ENCODE measurements at regions not wholly inside any gene's neighbourhood (a gene's known extent, or its start where the extent isn't known, plus 50 kb on each side); places are given as distances from the start of the nearest gene placed in this dataset.

- DNase-seq = no peak
- intact Hi-C loops (cut with DNase I) = no loop called here
Measured at GRCh38 chr7:21123586-21123985, 304.3 kb upstream of the SP4 start.

DNA sequence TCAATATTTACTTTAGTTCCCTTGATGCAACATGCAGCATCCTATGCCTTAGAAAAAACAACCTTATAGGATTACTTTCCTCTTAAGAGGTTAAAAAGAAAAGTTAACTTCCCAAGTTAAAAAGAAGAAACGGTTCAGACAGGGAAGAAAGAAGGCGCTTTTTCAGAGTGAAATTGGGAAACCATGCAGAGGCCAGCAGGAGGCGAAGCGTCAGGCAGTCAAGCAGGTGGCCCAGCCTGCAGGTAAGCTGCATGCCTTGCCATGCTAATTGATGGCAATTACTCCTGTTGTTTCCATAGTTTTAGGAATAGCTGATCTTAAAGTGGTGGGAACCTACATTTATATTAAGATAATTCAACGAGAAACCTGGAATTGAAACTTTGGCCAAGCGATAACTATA, 302.6 kb upstream of the SP4 start:
- no peak for DNase-seq
- intact Hi-C loops (cut with DNase I) = no loop called here

DNA sequence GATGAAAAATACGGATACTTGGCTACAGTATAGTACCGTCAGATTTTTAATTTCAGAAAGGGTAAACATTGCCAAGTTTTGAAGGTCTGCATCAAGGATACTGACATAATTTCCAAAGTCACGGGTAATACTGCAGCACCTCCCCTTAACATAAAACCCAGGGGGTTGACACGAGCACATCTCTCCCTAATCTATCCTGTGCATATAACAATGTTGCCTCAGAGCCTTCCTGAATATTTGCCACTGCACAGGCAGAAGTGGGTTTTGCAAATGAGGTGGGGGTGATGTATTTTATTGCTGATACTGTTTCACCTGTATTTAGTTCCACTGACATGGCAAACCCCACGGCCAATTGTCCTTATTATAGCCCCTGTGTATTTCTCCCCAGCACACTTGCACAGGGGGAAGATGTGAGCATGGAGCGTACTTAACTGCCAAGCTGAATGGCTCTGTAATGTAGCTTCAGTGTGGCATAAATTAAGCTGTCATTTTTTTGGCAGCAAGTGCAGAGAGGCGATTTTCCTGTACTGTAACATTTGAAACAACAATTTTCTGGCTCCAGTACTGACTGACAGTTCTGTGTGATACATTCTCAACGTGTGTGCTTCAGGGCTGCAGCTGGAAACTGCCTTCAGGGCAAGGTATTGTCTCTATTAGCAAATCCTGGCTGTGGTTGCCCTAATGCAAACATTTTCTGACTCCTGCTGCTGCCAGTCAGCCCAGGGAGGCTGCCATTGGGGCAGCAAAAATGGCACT, 299.6 kb upstream of the SP4 start:
- intact Hi-C loops (cut with DNase I) = no loop called here
- no peak for DNase-seq

GRCh38 chr7:21131897-21132296, 296.0 kb upstream of the SP4 start:
- intact Hi-C loops (cut with DNase I) = no loop called here
- no peak for DNase-seq

DNA sequence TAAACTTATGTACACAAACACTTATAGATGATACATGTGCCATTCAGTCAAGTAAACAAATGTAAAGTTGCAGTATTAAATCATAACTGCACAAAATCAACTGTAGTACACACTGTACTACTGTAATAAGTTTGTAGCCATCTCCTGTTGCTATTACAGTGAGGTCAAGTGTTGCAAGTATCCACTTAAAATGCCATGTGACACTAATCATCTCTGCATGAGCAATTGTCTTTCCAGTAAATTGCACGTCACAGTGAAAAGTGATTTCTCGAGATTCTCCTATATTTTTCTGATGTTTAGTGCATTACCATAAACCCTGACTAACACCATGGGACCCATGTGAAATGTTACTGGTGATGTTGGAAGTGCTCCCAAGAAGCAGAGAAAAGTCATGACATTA, 293.3 kb upstream of the SP4 start:
- no peak for DNase-seq
- intact Hi-C loops (cut with DNase I) = no loop called here

- DNase-seq = no peak
- intact Hi-C loops (cut with DNase I) = no loop called here
Measured at GRCh38 chr7:21135437-21135836, 292.4 kb upstream of the SP4 start.

- intact Hi-C loops (cut with DNase I) = no loop called here
- DNase-seq = no peak
Measured at GRCh38 chr7:21137640-21138039, 290.2 kb upstream of the SP4 start.

- no peak for DNase-seq
- intact Hi-C loops (cut with DNase I) = no loop called here
Measured at GRCh38 chr7:21140622-21141021, 287.3 kb upstream of the SP4 start.

DNA sequence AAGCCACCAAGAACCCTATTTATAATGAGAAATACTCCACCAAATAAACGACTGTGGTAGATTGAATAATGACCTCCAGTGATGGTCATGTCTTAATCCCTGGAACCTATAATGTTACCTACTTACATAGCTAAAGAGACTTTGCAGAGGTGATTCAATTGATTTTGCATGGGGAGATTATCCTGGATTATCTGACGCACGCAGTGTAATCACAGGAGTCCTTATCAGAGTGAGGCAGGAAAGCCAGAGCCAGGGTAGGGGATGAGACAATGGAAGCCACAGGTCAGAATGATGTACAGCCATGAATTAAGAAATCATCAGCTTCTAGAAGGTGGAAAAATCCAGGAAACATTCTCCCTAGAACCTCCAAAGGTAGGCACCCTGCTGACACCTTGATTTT, 286.4 kb upstream of the SP4 start:
- no peak for DNase-seq
- intact Hi-C loops (cut with DNase I) = no loop called here

- DNase-seq = no peak
- intact Hi-C loops (cut with DNase I) = no loop called here
Measured at GRCh38 chr7:21142081-21142480, 285.8 kb upstream of the SP4 start.

- no peak for DNase-seq
- intact Hi-C loops (cut with DNase I) = no loop called here
Measured at GRCh38 chr7:21146642-21147423, 281.1 kb upstream of the SP4 start.

- no peak for DNase-seq
- intact Hi-C loops (cut with DNase I) = no loop called here
Measured at GRCh38 chr7:21149809-21150208, 278.1 kb upstream of the SP4 start.

GRCh38 chr7:21154614-21155013, 273.3 kb upstream of the SP4 start:
- intact Hi-C loops (cut with DNase I) = no loop called here
- DNase-seq = no peak

DNA sequence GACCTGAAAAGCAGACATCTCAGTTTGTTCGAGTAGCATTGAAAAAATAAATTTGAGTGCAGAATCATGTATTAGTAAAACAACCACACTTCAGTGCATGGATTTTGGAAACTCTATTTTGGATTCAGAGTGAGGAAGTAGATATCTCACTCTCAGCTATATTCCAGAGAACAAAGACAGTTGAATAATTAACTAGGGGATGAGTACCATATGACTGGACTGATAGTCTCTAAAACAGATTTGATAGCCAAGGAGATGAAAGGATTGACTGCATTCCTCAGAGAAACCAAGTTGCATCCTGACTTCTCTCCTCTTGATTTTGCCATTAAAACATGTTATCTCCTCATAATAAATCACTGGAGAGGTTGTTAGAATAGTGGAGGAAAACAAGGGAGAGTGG, 268.4 kb upstream of the SP4 start:
- intact Hi-C loops (cut with DNase I) = no loop called here
- DNase-seq = no peak

- DNase-seq = no peak
- intact Hi-C loops (cut with DNase I) = no loop called here
Measured at GRCh38 chr7:21160401-21160800, 267.5 kb upstream of the SP4 start.

GRCh38 chr7:21167942-21168341, 259.9 kb upstream of the SP4 start:
- intact Hi-C loops (cut with DNase I) = no loop called here
- no peak for DNase-seq

DNA sequence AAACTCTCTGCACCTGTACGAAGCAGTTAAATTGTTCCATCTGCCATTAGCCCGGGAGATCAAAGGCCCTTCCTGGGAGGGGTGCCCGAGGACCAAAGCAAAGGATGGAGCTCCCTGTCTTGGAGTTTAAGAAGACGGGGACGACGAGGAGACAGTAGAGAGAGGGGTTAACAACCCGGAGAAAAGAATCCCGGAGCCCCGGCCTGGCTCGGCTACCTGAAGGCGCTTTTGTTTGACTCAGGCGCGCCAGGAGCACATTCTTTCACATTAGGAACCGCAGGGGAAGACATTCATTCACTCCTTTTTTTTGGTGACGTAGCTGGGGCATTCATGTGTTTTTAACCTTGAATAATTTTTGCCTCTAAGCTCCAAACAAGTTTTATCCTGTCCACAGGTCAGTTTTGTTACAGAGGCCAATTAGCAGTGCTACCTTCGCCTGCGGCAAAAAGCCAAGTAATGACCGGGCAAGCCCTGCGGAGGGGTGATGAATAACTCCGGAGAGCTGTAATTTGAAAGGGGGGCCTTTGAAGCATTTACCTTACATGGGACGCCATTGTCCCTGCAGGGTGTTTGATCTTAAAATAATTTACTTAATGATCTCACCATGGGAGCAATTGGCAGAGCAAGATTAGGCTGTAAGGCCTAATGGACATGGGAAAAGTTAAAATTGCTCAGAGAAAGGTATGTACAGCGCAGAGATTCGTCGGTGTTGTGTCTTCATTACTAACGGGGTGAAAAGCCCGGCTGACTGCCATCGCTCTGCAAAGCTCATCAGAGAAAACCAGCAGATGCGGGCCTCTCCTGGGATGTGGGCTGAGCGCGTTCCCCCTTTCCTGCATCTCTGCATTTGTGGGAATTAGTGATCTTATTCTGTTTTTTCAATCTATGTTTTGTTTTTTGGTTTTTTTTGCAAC, 258.0 kb upstream of the SP4 start:
- intact Hi-C loops (cut with DNase I) = no loop called here

GRCh38 chr7:21172800-21173199, 255.1 kb upstream of the SP4 start:
- intact Hi-C loops (cut with DNase I) = no loop called here
- DNase-seq = no peak

More for the DNA sequence above, 258.0 kb upstream of the SP4 start:
- DNase-seq = no peak

DNA sequence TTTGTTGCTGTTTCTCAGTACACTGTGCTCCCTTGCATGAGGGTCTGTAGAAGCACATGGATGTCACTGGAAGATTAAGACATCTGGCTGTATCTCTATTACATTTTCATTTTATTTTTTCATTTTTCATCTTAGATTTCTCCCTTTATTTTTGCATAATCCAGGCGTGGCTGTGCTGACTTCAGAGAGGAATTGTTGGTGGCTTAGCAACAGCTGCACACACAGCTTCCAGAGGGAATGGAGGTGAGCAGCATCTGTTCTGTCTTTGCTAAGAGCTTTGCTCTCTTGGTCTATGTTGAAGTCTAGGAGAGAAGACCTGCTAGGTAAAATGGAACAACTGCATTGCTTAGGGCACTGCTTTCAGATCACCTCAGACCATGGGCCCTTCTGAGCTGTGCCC, 254.4 kb upstream of the SP4 start:
- DNase-seq = no peak
- intact Hi-C loops (cut with DNase I) = no loop called here

DNA sequence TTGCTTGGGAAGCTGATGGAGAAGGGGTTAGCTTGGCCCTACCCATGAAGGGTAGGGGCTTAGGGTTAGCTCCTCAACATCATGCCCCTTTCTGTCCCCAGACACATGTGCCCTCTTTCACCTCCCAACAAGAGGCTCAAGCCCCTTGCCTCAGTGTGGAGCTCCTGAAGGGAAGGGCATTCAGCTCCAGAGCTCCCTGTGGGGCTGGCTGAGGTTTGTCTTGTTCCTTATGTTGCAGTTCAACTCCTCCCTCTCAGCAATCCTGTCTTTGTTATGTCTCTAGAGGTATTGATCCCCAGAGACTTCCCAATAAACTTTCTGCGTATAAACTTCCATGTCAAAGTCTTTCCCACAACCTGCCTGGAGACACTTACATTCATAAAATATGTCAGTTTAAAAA, 252.2 kb upstream of the SP4 start:
- no peak for DNase-seq
- intact Hi-C loops (cut with DNase I) = no loop called here
